ENCODE measurements at regions not wholly inside any gene's neighbourhood (a gene's known extent, or its start where the extent isn't known, plus 50 kb on each side); places are given as distances from the start of the nearest gene placed in this dataset.

DNA sequence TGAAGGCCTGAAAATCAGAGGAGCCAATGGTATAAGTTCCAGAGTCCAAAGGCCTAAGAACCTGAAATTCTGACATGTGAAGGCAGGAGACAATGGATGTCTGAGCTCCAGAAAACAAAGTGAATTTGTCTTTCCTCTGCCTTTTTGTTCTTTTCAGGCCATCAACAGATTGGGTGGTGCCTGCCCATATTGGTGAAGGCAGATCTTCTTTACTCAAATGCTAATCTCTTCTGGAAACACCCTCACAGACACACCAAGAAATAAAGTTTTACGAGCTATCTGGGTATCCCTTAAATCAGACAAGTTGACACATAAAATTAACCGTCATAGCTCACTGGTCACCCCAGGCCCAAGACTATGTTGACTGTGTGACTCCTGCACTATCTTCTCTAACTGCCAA, 163.8 kb upstream of the NCKAP5 start:
- Histone ChIP-seq H3K9me3 (no peaks in the 10 kb centered on the region), H3K27me3 (no peaks in the 10 kb centered on the region), H3K4me3 (no peak overlapping the region), H3K27ac (no peak overlapping the region), H3K36me3 (ENCODE audit: low read depth, missing control alignments) (no peaks in the 10 kb centered on the region), H3K4me1 (peaks cover 10% of the 10 kb centered on the region)
- TF ChIP-seq, protein P1, sequence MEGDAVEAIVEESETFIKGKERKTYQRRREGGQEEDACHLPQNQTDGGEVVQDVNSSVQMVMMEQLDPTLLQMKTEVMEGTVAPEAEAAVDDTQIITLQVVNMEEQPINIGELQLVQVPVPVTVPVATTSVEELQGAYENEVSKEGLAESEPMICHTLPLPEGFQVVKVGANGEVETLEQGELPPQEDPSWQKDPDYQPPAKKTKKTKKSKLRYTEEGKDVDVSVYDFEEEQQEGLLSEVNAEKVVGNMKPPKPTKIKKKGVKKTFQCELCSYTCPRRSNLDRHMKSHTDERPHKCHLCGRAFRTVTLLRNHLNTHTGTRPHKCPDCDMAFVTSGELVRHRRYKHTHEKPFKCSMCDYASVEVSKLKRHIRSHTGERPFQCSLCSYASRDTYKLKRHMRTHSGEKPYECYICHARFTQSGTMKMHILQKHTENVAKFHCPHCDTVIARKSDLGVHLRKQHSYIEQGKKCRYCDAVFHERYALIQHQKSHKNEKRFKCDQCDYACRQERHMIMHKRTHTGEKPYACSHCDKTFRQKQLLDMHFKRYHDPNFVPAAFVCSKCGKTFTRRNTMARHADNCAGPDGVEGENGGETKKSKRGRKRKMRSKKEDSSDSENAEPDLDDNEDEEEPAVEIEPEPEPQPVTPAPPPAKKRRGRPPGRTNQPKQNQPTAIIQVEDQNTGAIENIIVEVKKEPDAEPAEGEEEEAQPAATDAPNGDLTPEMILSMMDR (IDR thresholded peaks at IDR 0.05), result no peak
- no peak for TF ChIP-seq POLR2A (IDR thresholded peaks at IDR 0.05)
- intact Hi-C loops (cut with DNase I; ENCODE audit: low total_unique reads), result no loop called here
- no peak for DNase-seq
- 91 to 97% methylated on average over 2 of the region's 2 CpGs for WGBS, 2 donors

DNA sequence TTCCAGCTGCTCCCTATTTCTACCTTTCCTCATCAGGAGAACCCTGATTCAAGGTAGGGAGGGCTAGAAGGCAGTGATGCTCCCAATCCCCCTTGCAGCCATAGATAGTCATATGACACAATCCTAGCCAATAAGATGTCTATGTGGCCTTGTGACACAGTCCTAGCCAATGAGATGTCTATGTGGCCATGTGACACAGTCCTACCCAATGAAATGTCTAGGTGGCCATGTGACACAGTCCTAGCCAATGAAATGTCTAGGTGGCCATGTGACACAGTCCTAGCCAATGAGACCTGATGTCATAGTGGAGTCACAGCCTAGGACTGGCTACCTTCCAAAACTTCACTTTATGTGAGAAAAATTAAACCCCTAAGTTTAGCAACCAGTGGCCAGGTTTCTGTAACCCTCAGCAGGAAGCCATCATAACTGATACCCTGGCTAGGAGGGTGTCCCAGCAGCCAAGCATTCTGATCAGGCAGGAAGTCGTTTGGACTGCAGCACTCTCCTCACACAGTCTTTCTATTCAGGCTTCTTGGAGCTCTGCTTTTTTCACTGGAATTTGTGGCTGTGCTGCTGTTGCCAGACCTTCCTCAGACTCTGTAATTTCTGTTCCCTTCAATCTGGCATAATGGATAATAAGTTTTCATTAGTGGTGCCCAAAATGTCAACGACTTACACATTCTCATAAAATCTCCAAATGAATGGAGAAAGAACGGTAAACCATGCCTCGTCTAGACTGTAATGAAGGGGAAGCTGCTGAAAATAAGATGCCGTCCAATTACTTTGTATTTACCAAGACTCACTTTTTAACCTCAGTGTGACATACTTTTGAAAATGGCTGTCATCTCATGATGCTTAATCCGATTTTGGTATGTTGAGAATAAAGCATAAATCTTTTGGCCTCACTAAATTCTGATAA, 165.0 kb upstream of the NCKAP5 start:
- no peaks in the 10 kb centered on the region for H3K9me3 ChIP-seq
- H3K4me1 ChIP-seq, result peaks cover 7% of the 10 kb centered on the region
- no peaks in the 10 kb centered on the region for H3K36me3 ChIP-seq (ENCODE audit: low read depth, missing control alignments)
- no peaks in the 10 kb centered on the region for H3K27me3 ChIP-seq
- 48 to 52% methylated on average over 6 of the region's 6 CpGs for WGBS, 2 donors
- no peak for TF ChIP-seq POLR2A (IDR thresholded peaks at IDR 0.05)
- TF ChIP-seq, protein P1 (IDR thresholded peaks at IDR 0.05), result no peak
- DNase-seq, result peak; percentile 41
- intact Hi-C loops (cut with DNase I; ENCODE audit: low total_unique reads), result no loop called here
- no peak overlapping the region for H3K4me3 ChIP-seq
- peak overlapping the region in 1 of 2 donors; percentile 50 for H3K27ac ChIP-seq

DNA sequence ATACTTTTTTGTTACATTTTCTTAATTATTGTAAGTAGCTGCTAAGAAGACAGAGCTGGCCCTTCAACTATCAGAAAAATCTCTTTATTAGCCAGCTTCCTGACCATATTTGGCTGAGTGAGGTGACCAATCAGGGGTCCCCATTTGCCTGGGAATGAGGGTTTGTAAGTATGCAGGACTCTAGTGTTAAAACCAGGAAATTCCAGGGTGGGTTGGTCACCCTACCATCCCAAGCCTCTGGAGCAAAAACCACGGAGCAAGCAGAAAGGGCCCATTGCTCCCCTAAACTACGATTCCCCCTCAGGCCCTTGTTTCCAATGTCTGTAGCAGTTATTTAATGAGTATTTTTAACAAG, 165.6 kb upstream of the NCKAP5 start:
- Histone ChIP-seq H3K27me3 (no peaks in the 10 kb centered on the region), H3K4me1 (peaks cover 7% of the 10 kb centered on the region), H3K27ac (peak overlapping the region in 1 of 2 donors; percentile 50), H3K36me3 (ENCODE audit: low read depth, missing control alignments) (no peaks in the 10 kb centered on the region), H3K4me3 (no peak overlapping the region), H3K9me3 (no peaks in the 10 kb centered on the region)
- DNase-seq, result no peak
- 88 to 92% methylated on average over 2 of the region's 2 CpGs for WGBS, 2 donors
- intact Hi-C loops (cut with DNase I; ENCODE audit: low total_unique reads), result no loop called here
- TF ChIP-seq, protein P1 (IDR thresholded peaks at IDR 0.05), result no peak
- TF ChIP-seq POLR2A (IDR thresholded peaks at IDR 0.05), result no peak

DNA sequence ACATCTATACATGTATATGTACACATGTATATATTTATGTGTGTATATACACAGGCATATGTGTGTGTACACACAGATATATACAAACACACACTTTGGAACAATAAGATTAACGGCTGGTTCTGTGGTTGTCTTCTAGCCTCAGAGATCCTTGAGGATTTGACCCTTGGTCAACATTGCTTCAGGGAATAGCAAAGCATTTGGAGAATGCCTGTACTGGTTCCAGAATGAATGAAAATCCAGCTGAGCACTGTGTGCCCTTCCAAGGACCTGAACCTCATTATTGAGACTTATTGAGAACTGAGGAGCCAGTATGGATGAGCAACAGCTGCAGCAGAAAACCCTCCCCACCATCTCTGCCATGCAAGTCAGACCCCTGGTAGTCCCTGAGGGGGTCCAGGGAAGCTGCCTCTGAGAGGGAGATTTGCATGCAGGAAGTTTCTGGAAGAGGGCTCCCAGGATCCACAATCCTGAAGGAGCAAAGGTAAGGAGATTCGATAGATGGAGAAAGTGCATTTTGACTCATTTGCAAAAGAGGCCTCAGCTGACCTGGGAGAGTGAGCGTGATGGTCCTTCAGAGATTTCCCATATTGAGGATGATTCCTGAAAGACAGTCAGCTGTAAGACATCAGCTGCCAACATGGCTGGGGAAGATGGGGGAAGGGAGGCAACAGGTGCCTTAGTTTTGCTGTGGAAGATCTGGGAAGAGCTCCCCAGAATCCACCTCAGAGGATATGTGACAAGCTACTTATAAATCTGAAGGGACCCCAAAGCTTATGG, 166.6 kb upstream of the NCKAP5 start:
- H3K9me3 ChIP-seq, result no peaks in the 10 kb centered on the region
- intact Hi-C loops (cut with DNase I; ENCODE audit: low total_unique reads), result no loop called here
- no peaks in the 10 kb centered on the region for H3K36me3 ChIP-seq (ENCODE audit: low read depth, missing control alignments)

More for the DNA sequence above, 166.6 kb upstream of the NCKAP5 start:
- peak; percentile 26 for DNase-seq
- WGBS, 2 donors, result 63 to 68% methylated on average over 3 of the region's 3 CpGs
- TF ChIP-seq, protein P1 (IDR thresholded peaks at IDR 0.05), result no peak
- TF ChIP-seq POLR2A (IDR thresholded peaks at IDR 0.05), result no peak
- Histone ChIP-seq H3K4me1 (peaks cover 7% of the 10 kb centered on the region), H3K27ac (peak overlapping the region in 1 of 2 donors; percentile 50), H3K27me3 (no peaks in the 10 kb centered on the region), H3K4me3 (no peak overlapping the region)
